ENCODE measurements at regions not wholly inside any gene's neighbourhood (a gene's known extent, or its start where the extent isn't known, plus 50 kb on each side); places are given as distances from the start of the nearest gene placed in this dataset.

DNA sequence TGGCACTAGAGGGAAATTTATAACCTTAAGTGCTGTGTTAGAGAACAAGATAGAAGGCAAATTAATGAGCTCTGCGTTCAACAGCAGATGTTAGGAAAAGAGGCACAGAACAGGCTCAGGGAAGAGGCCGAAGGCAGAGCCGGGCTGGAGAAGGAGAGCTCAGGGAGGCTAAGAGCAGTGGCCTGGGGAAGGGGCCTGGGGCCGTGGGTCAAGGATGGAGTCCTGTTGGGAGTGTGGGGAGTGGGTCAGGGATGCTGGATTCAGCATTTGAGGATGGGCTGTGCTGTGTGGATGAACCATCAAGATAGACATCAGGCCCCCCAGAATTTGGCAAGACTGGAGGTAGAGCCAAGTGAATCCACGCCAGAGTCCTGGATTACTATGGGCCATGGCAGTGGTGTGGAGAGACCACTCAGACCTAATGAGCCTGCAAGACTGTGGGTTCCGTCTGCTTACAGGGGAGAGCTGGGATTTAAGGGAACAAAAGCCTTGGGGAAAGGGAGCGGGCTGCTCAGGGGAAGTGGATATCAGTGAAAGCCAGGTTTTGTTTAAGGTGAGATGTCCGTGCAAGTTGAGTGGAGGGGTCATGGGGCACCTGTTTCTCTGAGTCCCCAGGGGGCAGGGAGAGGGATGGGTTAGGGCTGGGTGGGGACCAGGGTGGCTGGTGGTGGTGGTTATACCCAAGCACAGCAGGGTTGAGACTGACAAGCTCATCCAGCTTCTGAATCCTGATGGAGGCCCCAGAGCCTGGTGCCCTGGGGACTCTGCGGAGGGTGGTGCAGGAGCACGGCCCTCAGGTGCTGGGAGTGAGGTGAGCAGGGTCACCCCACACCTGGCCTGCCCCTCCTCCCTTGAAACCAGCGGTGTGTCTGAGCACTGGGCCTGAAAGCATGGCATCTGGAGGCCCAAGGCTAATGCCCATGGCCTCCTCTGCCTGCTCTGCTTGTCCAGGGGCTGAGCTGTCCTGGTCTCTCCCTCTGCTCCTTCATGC is 101.7 kb downstream of the BMS1 start:
- H3K4me1 ChIP-seq, result no peaks in the 10 kb centered on the region
- no peaks in the 10 kb centered on the region for H3K27me3 ChIP-seq
- TF ChIP-seq POLR2AphosphoS5 (IDR thresholded peaks at IDR 0.05; ENCODE audit: insufficient read depth in 1 of 2, low read depth in 1 of 2) (no peak), POLR2A (IDR thresholded peaks at IDR 0.05) (no peak)
- TF ChIP-seq, protein P1, sequence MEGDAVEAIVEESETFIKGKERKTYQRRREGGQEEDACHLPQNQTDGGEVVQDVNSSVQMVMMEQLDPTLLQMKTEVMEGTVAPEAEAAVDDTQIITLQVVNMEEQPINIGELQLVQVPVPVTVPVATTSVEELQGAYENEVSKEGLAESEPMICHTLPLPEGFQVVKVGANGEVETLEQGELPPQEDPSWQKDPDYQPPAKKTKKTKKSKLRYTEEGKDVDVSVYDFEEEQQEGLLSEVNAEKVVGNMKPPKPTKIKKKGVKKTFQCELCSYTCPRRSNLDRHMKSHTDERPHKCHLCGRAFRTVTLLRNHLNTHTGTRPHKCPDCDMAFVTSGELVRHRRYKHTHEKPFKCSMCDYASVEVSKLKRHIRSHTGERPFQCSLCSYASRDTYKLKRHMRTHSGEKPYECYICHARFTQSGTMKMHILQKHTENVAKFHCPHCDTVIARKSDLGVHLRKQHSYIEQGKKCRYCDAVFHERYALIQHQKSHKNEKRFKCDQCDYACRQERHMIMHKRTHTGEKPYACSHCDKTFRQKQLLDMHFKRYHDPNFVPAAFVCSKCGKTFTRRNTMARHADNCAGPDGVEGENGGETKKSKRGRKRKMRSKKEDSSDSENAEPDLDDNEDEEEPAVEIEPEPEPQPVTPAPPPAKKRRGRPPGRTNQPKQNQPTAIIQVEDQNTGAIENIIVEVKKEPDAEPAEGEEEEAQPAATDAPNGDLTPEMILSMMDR (IDR thresholded peaks at IDR 0.05), result no peak
- DNase-seq (ENCODE audit: extremely low spot score in 2 of 2), result peak in 1 of 2 donors; percentile 75
- intact Hi-C loops (cut with DNase I), result no loop called here
- no peaks in the 10 kb centered on the region for H3K36me3 ChIP-seq
- no peak overlapping the region for H3K4me3 ChIP-seq
- H3K9me3 ChIP-seq, result no peaks in the 10 kb centered on the region
- H3K27ac ChIP-seq, result no peak overlapping the region

DNA sequence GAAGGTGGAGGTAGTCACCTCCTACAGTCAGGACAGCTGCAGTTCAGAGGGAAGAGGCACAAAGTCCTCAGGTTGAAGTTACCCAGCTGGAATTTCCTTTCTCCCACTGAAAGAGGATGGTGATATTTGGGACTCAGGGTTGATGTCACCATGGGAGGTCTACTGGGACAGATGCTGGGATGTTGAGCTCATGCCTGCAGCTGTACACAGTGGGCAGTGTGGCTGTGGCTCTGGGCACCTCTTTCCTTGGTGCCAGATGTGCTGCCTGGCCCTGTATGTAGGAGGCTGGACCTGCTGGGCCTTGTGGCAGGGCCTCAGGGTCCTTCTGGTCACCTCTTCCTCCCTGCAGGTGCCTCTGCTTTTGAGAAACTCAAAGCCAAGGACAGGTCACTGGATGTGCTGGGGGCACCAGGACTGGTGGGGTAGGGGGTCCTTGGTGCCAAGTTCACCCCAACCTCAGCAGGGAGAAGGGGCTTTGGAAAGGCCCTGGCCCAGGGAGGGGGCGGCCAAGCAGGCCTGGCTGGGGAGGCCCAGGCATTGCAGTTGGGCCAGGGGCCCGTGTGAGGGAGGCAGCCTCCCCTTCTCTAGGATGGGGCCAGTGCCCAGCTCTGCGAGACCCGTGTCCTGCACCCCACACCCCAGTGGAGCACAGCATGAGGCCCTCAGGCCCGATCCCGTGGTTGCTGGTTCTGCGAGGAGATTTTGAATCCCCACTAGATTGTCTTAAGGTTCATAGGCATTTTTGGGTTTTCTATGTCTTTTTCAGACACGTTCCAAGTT is 103.1 kb downstream of the BMS1 start:
- TF ChIP-seq POLR2A (IDR thresholded peaks at IDR 0.05) (no peak), POLR2AphosphoS5 (IDR thresholded peaks at IDR 0.05; ENCODE audit: insufficient read depth in 1 of 2, low read depth in 1 of 2) (no peak)
- TF ChIP-seq, protein P1 (IDR thresholded peaks at IDR 0.05), result no peak
- H3K4me1 ChIP-seq, result no peaks in the 10 kb centered on the region
- no peak overlapping the region for H3K4me3 ChIP-seq
- intact Hi-C loops (cut with DNase I), result no loop called here
- no peak overlapping the region for H3K27ac ChIP-seq
- no peaks in the 10 kb centered on the region for H3K36me3 ChIP-seq
- peak in 1 of 2 donors; percentile 80 for DNase-seq (ENCODE audit: extremely low spot score in 2 of 2)
- no peaks in the 10 kb centered on the region for H3K27me3 ChIP-seq
- no peaks in the 10 kb centered on the region for H3K9me3 ChIP-seq

DNA sequence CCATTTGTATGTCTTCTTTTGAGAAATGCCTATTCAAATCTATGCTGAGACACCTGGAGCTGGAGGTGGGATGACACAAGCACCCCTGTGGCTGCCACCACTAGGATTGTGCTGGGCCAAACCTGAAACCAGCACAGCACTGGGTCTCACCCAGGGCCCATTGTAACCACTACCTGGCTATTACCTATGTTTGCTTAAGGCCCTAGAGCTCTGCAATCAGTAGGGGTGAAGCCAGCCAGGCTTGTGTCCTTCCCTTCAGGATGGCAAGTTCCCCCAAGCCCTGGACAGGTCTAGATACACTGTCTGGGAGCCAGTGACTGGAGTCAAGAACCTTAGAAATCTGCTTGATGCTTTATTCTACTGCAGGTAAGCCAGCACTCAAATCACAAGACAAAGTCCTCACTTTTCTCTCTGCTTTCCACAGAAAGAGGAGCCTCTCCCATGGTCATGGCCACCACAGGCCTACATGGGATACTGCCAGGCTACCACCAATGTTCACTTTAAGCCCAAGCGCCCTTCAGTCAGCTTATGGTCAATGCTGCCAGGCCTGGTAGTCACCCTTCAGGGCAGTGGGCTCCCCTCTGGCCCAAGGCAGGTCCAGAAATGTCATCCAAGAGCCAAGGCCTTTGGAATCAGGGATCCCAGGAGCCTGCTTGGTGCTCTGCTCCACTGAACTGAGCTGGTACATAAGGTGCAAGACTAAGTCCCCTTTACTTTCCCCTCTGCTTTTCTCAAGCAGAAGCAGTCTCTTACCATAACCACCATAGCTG is 105.3 kb downstream of the BMS1 start:
- peak; percentile 58 to 74 for DNase-seq (ENCODE audit: extremely low spot score in 2 of 2)
- no peaks in the 10 kb centered on the region for H3K27me3 ChIP-seq
- no peaks in the 10 kb centered on the region for H3K36me3 ChIP-seq
- H3K9me3 ChIP-seq, result no peaks in the 10 kb centered on the region
- no peak overlapping the region for H3K4me3 ChIP-seq
- intact Hi-C loops (cut with DNase I), result no loop called here
- no peak overlapping the region for H3K27ac ChIP-seq
- TF ChIP-seq, protein P1 (IDR thresholded peaks at IDR 0.05), result no peak
- H3K4me1 ChIP-seq, result no peaks in the 10 kb centered on the region

DNA sequence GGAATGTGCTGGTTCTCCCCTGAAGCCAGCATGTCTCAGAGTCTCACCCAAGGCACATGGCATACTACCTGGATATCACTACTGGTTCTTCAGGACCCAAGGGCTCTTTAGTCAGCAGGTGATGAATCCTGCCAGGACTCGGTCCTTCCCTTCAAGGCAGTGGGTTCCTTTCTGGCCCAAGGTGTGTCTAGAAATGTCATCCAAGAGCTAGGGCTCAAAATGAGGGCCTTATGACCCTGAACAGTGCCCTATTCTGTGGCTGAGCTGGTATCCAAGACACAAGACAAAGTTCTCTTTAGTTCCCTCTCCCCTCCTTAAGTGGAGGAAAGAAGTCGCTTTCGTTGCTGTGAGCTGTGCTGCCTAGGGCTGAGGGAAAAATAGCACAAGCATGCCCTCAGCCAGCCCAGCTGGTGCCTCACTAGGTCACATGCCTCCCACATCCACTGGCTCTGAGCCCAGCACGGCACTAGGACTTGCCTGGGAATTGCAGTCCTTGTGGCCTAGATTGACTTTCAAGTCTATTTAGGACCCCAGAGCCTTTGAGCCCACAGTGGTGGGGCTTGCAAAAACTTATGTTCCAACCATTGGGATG is 106.0 kb downstream of the BMS1 start:
- no peaks in the 10 kb centered on the region for H3K9me3 ChIP-seq

More for the DNA sequence above, 106.0 kb downstream of the BMS1 start:
- TF ChIP-seq POLR2AphosphoS5 (IDR thresholded peaks at IDR 0.05; ENCODE audit: insufficient read depth in 1 of 2, low read depth in 1 of 2) (no peak), POLR2A (IDR thresholded peaks at IDR 0.05) (no peak)
- TF ChIP-seq, protein P1 (IDR thresholded peaks at IDR 0.05), result no peak
- no peaks in the 10 kb centered on the region for H3K4me1 ChIP-seq
- peak; percentile 56 to 82 for DNase-seq (ENCODE audit: extremely low spot score in 2 of 2)
- no peak overlapping the region for H3K27ac ChIP-seq
- no peak overlapping the region for H3K4me3 ChIP-seq
- no peaks in the 10 kb centered on the region for H3K36me3 ChIP-seq
- H3K27me3 ChIP-seq, result no peaks in the 10 kb centered on the region
- intact Hi-C loops (cut with DNase I), result no loop called here

All from vagina (tissue), 2 donors.